NCI-H1436 treated with DMSO at 0.1 percent for 48 hours (cell line): ENCODE measurements at regions not wholly inside any gene's neighbourhood (a gene's known extent, or its start where the extent isn't known, plus 50 kb on each side); places are given as distances from the start of the nearest gene placed in this dataset.

Source experiments
- DNase-seq: peaks from one replicate; lab custom pipeline; 2025; lab: John Stamatoyannopoulos, UW

DNA sequence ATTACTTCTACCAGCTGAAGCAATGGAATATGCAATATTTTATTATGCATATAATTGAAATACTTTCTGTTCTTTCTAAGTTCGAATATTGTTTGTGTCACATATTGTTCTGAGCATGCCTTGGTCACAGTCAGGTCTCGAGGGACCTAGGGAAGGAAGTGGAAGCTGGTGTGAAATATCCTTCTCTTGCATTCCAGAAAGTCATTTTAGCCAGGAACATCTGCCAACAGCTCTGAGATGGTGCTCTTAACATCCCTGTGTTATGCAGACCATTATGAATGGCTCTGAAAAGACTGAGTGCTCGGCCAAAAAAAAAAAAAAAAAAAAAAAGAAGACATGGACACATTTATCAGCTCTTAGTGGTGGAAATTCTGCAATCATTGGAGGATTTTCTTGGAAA, 132.7 kb upstream of the JAG1 start:
- DNase-seq, result no peak

- no peak for DNase-seq
Observed at GRCh38 chr20:10807013-10807412, 133.2 kb upstream of the JAG1 start.

- DNase-seq, result no peak
Observed at GRCh38 chr20:10812759-10813327, 139.0 kb upstream of the JAG1 start.

GRCh38 chr20:10823585-10823984, 149.8 kb upstream of the JAG1 start:
- no peak for DNase-seq

DNA sequence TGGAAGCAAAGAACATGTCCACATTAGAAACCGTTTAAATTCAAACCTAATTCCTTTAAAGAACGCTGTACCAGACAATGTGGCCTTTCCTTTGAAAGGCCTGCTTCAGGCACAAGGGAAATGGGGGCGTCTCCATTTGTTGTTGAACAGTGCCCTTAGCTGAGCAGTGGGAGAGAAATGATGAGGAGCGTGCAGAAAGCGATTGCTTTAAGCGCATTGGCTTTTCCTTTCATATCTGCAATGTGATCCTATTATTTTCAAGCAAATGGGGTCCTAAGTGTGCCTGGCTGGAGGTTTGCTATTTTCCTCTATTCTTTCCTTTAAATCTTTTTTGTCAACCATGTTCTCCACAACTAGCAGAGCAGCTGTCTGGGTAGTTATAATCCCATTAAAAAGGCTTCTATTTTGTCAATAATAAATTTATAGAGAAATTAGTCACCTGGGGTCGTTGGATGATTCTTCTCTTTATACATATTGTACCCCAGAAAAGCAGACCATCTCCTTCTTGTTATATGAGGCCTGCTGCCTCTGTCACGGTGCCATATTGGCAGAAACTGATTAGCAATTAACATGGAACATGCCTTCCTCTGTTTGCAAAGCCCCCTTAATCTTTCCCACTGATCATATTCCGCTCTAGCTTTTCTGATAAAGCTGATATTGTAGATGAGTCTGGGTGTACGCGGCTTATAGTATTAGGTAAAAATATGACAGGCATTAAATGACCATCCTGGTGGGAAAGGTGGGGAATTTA, 151.1 kb upstream of the JAG1 start:
- no peak for DNase-seq

GRCh38 chr20:10826111-10826510, 152.3 kb upstream of the JAG1 start:
- DNase-seq, result no peak

- DNase-seq, result no peak
Observed at GRCh38 chr20:10828180-10828579, 154.4 kb upstream of the JAG1 start.

DNA sequence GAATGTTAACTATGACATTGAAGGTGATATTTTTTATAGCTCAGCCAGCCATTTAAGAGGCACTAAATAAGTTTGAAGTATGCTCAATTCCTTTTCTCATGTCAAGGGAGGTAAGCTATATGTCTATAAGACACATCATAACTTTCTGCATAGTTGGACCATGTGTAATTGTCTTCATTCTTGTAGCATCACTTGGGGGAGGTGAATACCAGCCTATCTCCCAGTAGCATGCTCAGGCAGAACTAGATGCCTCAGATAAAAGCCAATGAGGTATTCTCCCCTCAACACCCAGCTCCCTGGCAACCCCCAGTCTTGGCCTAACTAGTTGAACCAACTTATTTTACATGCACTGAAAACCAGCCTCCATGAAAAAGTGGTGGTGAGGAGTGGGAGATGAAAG, 158.3 kb upstream of the JAG1 start:
- DNase-seq, result no peak

DNA sequence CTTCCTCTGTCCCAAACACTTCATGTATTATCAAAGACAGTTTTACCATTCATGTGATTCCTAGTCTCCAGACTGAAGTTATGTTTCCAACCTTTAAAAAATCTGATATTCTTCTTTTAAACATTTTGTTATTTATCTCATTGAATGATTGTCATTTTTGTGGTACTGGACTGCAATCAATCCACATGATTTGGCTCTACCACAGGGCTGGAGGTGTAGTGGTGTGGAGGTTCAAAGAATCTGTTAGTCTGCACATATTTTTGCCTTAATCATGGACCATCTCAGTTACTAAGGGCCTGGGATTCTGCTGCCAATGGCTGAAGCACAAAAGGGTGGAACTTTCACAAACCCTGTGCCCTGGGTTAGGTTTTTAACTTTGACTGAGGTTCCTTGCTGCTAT, 164.1 kb upstream of the JAG1 start:
- no peak for DNase-seq

- no peak for DNase-seq
Observed at GRCh38 chr20:10842116-10842515, 168.3 kb upstream of the JAG1 start.

- DNase-seq, result no peak
Observed at GRCh38 chr20:10843146-10843711, 169.4 kb upstream of the JAG1 start.

DNA sequence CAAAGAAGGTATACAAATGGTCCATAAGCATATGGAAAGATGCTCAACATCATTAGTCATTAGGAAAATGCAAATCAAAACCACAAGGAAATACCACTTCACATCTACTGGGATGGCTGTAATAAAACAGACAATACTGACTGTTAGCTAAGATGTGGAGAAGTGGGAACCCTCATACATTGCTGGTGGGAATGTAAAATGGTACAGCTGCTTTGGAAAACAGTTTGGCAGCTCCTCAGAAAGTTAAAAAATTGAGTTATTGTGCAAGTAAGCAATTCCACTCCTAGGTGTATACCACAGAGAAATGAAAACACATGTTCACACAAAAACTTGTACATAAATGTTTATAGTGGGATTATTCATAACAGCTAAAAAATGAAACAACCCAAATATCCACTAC, 173.0 kb upstream of the JAG1 start:
- no peak for DNase-seq

GRCh38 chr20:10848810-10849370, 175.1 kb upstream of the JAG1 start:
- no peak for DNase-seq

- DNase-seq, result no peak
Observed at GRCh38 chr20:10853176-10853575, 179.4 kb upstream of the JAG1 start.

- DNase-seq, result no peak
Observed at GRCh38 chr20:10853731-10854130, 179.9 kb upstream of the JAG1 start.

- DNase-seq, result no peak
Observed at GRCh38 chr20:10854976-10855375, 181.2 kb upstream of the JAG1 start.

DNA sequence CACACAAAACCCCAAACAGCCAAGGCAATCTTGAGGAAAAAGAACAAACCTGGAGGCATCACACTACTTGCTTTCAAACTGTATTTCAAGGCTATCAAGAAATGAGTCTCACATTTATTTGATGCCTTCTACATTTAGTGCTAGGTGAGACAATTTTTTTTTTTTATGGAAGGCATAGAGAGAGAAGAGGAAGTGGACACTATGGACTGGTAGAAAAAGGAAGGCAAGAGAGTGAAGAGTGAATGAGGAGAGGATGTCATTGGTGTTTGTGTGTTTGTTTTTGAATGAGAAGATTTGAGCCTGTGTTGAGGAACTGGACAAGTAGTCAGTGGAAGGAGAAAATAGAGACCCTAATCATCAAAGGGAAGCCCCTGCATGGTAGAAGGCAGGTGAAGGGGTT, 182.0 kb upstream of the JAG1 start:
- DNase-seq, result no peak

GRCh38 chr20:10856237-10857015, 182.6 kb upstream of the JAG1 start:
- no peak for DNase-seq

DNA sequence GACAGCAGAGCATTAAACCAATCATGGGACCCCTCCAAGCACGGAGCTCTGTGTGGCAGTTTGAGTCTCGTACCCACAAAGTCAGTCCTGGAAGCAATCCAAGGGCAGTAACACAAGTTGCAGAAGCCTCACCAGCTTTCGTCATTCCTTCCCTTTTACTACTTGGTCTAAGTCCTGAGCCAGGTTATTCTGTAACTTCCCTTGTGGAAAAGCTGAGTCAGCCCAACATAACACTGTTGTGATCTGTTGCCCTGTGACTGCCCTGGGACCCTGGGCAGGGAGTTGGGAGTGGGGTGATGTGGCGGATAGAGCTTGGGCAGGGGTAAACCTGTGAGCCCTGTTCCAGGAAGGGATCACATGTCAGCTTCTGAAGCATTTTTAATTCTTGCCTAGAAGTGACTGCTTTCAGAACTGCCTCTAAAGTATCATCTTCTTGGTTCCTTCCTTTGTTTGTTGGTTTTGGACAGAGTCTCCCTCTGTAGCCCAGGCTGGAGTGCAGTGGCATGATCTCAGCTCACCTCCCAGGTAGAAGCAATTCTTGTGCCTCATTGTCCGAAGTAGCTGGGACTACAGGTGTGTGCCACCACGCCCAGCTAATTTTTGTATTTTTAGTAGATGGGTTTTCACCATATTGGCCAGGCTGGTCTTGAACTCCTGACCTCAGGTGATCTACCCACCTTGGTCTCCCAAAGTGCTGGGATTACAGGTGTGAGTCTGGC, 183.7 kb upstream of the JAG1 start:
- DNase-seq, result no peak

DNA sequence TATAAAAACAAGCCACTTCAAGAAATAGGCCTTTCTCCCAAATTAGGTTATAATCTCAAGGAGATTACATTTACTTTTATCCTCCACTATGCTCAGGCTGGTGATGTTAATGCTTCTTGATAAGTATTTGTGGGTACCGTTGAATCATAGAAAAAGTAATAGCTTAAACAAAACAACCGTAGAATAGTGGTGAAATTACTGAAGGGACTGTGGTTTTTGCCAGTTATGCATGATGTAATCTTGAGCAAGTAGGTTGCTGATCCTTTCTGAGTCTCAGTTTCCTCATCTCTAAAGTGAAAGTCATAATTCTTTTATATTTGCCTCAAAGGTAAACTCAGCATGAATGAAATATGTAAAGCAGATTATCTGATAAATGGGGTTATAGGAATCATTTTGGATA, 187.3 kb upstream of the JAG1 start:
- DNase-seq, result no peak

DNA sequence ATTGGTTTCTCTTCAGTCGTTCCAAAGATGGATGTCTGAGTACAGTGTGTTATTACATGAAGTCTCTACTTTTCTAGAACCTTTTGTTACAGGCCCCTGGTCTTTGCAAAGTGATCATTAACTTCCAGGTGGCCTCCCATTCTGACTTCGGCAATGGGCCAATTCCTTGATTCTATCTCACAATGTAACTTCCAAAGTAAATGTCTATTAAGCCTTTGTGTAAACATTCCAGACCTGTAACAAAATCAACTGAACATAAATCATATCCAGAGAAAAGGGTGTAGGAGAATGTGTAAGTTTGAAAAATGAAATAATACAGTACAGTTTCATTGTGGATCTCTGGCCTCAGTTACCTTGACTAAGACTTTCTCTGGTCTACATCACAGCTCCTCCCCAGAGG, 187.8 kb upstream of the JAG1 start:
- no peak for DNase-seq
